Testis (tissue), 2 donors: ENCODE measurements at regions not wholly inside any gene's neighbourhood (a gene's known extent, or its start where the extent isn't known, plus 50 kb on each side); places are given as distances from the start of the nearest gene placed in this dataset.

Experiments used
- DNase-seq: peaks from one replicate; pipeline ENCODE4 v3.0.0-alpha.2; 2019
- H3K27ac ChIP-seq, 2 donors: fragments of 200-600 bp; sonication (generic); one replicate each; pipeline ENCODE4 v1.5.1; 2019
- H3K27me3 ChIP-seq: fragments of 200-600 bp; sonication (generic); one replicate; pipeline ENCODE4 v1.5.1; 2019
- H3K36me3 ChIP-seq: fragments of 200-600 bp; sonication (generic); one replicate; pipeline ENCODE4 v1.5.1; 2017; ENCODE audit warnings: low read depth; ENCODE audit errors: missing control alignments
- H3K4me1 ChIP-seq: fragments of 200-600 bp; sonication (generic); one replicate; pipeline ENCODE4 v1.5.1; 2019
- H3K4me3 ChIP-seq, 2 donors: fragments of 200-600 bp; sonication (generic); one replicate each; pipeline ENCODE4 v1.5.1; 2017 to 2019
- H3K9me3 ChIP-seq: fragments of 200-600 bp; sonication (generic); one replicate; pipeline ENCODE4 v1.5.1; 2017
- POLR2A ChIP-seq: fragments of 450-650 bp; IDR thresholded peaks from one replicate; pipeline ENCODE4 v1.6.1; 2017; ENCODE audit warnings: antibody characterized with exemption, mild to moderate bottlenecking, moderate library complexity
- WGBS, 2 donors: methylation state at CpG; one replicate each; pipeline ENCODE4 v1.1.5; 2018; 5-methylcytosine and 5-hydroxymethylcytosine counted together
- intact Hi-C: fragments of 100-400 bp; cut with DNase I; formaldehyde crosslinking; loops from one replicate; pipeline ENCODE4 v1.15.1; 2023; ENCODE audit warnings: low total_unique reads
- TF ChIP-seq, protein P1 (sequence below), 3 experiments: fragments of 450-650 bp in 2 of 3; fragments of 200-600 bp in 1 of 3; sonication (generic) in 1 of 3; IDR thresholded peaks; one replicate each; pipeline ENCODE4 v1.5.1; 2016 to 2019; ENCODE audit warnings: antibody characterized with exemption in 3 of 3, mild to moderate bottlenecking in 2 of 3, moderate library complexity in 1 of 3

- Histone ChIP-seq H3K27me3 (no peaks in the 10 kb centered on the region), H3K4me1 (no peaks in the 10 kb centered on the region), H3K4me3 (no peak overlapping the region), H3K27ac (no peak overlapping the region), H3K36me3 (no peaks in the 10 kb centered on the region), H3K9me3 (no peaks in the 10 kb centered on the region)
- 75 to 87% methylated on average over 10 to 16 of the region's 16 CpGs for WGBS, 2 donors
- intact Hi-C loops: no loop called here
- TF ChIP-seq, protein P1, sequence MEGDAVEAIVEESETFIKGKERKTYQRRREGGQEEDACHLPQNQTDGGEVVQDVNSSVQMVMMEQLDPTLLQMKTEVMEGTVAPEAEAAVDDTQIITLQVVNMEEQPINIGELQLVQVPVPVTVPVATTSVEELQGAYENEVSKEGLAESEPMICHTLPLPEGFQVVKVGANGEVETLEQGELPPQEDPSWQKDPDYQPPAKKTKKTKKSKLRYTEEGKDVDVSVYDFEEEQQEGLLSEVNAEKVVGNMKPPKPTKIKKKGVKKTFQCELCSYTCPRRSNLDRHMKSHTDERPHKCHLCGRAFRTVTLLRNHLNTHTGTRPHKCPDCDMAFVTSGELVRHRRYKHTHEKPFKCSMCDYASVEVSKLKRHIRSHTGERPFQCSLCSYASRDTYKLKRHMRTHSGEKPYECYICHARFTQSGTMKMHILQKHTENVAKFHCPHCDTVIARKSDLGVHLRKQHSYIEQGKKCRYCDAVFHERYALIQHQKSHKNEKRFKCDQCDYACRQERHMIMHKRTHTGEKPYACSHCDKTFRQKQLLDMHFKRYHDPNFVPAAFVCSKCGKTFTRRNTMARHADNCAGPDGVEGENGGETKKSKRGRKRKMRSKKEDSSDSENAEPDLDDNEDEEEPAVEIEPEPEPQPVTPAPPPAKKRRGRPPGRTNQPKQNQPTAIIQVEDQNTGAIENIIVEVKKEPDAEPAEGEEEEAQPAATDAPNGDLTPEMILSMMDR (IDR thresholded peaks at IDR 0.05): no peak
- no peak for TF ChIP-seq POLR2A
- no peak for DNase-seq
Observed at GRCh38 chr9:14515571-14516198, 177.5 kb downstream of the ZDHHC21 start.

DNA sequence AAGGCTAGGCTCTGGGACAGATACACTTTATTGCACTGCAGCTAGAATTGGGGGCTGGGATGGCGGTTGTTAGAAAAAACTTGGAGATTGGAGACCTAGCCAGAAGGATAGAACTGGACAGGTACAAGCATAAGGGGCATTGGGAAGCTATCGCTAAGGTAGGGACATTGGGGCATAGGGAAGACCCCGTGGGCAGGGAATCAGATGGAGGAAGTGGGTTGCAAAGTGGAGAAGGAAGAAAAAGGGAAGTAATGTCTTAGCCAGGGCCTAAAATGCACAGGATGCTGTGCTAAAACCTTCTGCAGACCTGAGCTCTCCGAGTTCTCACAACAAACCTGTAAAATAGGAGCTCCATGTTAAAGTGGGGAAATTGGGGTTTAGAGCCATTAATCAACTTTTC lies 178.2 kb downstream of the ZDHHC21 start:
- no peaks in the 10 kb centered on the region for H3K36me3 ChIP-seq
- H3K27ac ChIP-seq: no peak overlapping the region
- no peak overlapping the region for H3K4me3 ChIP-seq
- H3K9me3 ChIP-seq: no peaks in the 10 kb centered on the region
- DNase-seq: no peak
- TF ChIP-seq, protein P1 (IDR thresholded peaks at IDR 0.05): no peak
- TF ChIP-seq POLR2A: no peak
- no peaks in the 10 kb centered on the region for H3K4me1 ChIP-seq
- no peaks in the 10 kb centered on the region for H3K27me3 ChIP-seq
- intact Hi-C loops: no loop called here
- 70 to 73% methylated on average over 4 of the region's 4 CpGs for WGBS, 2 donors

DNA sequence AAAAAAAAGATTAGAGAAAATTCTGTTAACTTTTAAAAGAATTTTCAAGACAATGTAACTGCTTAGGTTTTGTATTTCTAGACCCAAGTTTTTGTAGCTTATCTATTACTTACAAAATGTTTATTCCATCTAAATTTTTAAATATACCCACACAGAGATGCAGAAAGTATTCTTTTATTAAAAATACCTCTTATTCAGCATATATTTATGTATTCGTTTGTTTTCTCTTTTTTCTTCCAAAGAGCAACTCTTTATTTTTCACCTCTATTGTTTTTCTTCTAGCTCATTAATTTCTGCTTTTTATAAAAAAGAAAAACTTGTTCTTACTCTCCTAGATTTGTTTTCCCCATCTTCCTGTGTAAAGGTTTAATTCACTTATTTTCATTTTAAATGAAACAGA lies 180.3 kb downstream of the ZDHHC21 start:
- H3K4me3 ChIP-seq: no peak overlapping the region
- DNase-seq: no peak

GRCh38 chr9:14511452-14511851 lies 181.8 kb downstream of the ZDHHC21 start:
- no peak for DNase-seq
- no peaks in the 10 kb centered on the region for H3K4me1 ChIP-seq
- H3K4me3 ChIP-seq: no peak overlapping the region
- H3K27ac ChIP-seq: no peak overlapping the region
- H3K36me3 ChIP-seq: no peaks in the 10 kb centered on the region
- no peaks in the 10 kb centered on the region for H3K27me3 ChIP-seq
- TF ChIP-seq, protein P1 (IDR thresholded peaks at IDR 0.05): no peak
- no peak for TF ChIP-seq POLR2A
- intact Hi-C loops: no loop called here
- no peaks in the 10 kb centered on the region for H3K9me3 ChIP-seq

More for the DNA sequence above, 180.3 kb downstream of the ZDHHC21 start:
- Histone ChIP-seq H3K9me3 (no peaks in the 10 kb centered on the region), H3K36me3 (no peaks in the 10 kb centered on the region), H3K4me1 (no peaks in the 10 kb centered on the region), H3K27me3 (no peaks in the 10 kb centered on the region), H3K27ac (no peak overlapping the region)
- intact Hi-C loops: no loop called here
- TF ChIP-seq POLR2A: no peak
- TF ChIP-seq, protein P1 (IDR thresholded peaks at IDR 0.05): no peak
- WGBS, 2 donors: 83 to 97% methylated on average over 1 of the region's 1 CpG

- TF ChIP-seq POLR2A: no peak
- TF ChIP-seq, protein P1 (IDR thresholded peaks at IDR 0.05): no peak
- no peaks in the 10 kb centered on the region for H3K4me1 ChIP-seq
- no peak overlapping the region for H3K27ac ChIP-seq
- intact Hi-C loops: no loop called here
- no peaks in the 10 kb centered on the region for H3K9me3 ChIP-seq
- H3K36me3 ChIP-seq: no peaks in the 10 kb centered on the region
- DNase-seq: no peak
- no peak overlapping the region for H3K4me3 ChIP-seq
- H3K27me3 ChIP-seq: no peaks in the 10 kb centered on the region
- WGBS, 2 donors: 85 to 86% methylated on average over 2 of the region's 2 CpGs
Observed at GRCh38 chr9:14508884-14509283, 184.3 kb downstream of the ZDHHC21 start.
